HCT116 (cell line): ENCODE measurements at regions not wholly inside any gene's neighbourhood (a gene's known extent, or its start where the extent isn't known, plus 50 kb on each side); places are given as distances from the start of the nearest gene placed in this dataset.

Source experiments
- ATAC-seq: fragments of 200-7000 bp; cut with Tn5 transposase; 2 replicates; pipeline ENCODE4 v1.9.1; 2020; ENCODE audit warnings: mild to moderate bottlenecking, moderate library complexity
- BruUV-seq: library from RNA; stranded (reverse); fragments of 400-500 nt; replicated peaks from 2 replicates; lab custom pipeline; 2021; lab: Mats Ljungman, UMichigan
- CTCF ChIA-PET: fragments of 300-600 bp; sonication (Branson Sonifier 250); formaldehyde crosslinking; loops from one replicate; lab custom pipeline; 2021; ENCODE audit warnings: antibody characterized with exemption; lab: Charles Lee
- POLR2A ChIA-PET: fragments of 300-600, 350-600 bp; sonication (Branson Sonifier 250); formaldehyde crosslinking; loops from one replicate; lab custom pipeline; 2021; ENCODE audit warnings: antibody characterized with exemption; lab: Charles Lee
- RAD21 ChIA-PET, 2 experiments: fragments of 300-600 bp; sonication (Branson Sonifier 250); formaldehyde crosslinking; loops; one replicate each; lab custom pipeline; 2023; ENCODE audit warnings: low total read pairs in 2 of 2; ENCODE audit not compliant: uncharacterized antibody in 2 of 2, unreplicated experiment in 2 of 2, low non-redundant PET in 1 of 2; lab: Charles Lee
- DNase-seq: peaks from one replicate; pipeline ENCODE4 v3.0.0-alpha.2; 2010; ENCODE audit warnings: low read depth, low spot score
- H2AFZ ChIP-seq: fragments of 200-600 bp; shearing (Covaris generic), sonication (generic); 2 replicates; pipeline ENCODE4 v1.6.1; 2017; ENCODE audit warnings: low read depth, mixed run types, mixed read lengths, antibody characterized with exemption, low read length; ENCODE audit not compliant: poor library complexity, severe bottlenecking
- H3K27ac ChIP-seq: 2 replicates; pipeline ENCODE4 v1.5.1; 2012; ENCODE audit warnings: low read depth, low read length
- H3K27me3 ChIP-seq: fragments of 200-600 bp; sonication (generic); 2 replicates; pipeline ENCODE4 v1.6.1; 2016; ENCODE audit warnings: mixed run types, low read length, mixed read lengths; ENCODE audit not compliant: insufficient read depth
- H3K36me3 ChIP-seq, 2 experiments: fragments of 200-500 bp in 1 of 2; fragments of 200-600 bp in 1 of 2; sonication (Bioruptor generic) in 1 of 2; sonication (generic) in 1 of 2; 2 replicates each; pipeline versions ENCODE4 v1.5.1 to v1.6.1; 2014 to 2016; ENCODE audit warnings: low read length in 2 of 2, inconsistent platforms in 1 of 2, mixed read lengths in 1 of 2, mixed run types in 1 of 2; ENCODE audit not compliant: insufficient read depth in 2 of 2, control insufficient read depth in 1 of 2
- H3K4me1 ChIP-seq, 2 experiments: fragments of 200-600 bp in 1 of 2; sonication (generic) in 1 of 2; 2 replicates each; pipeline versions ENCODE4 v1.5.1 to v1.6.1; 2012 to 2017; ENCODE audit warnings: low read length in 2 of 2, inconsistent platforms in 1 of 2, mild to moderate bottlenecking in 1 of 2, mixed read lengths in 1 of 2, mixed run types in 1 of 2, moderate library complexity in 1 of 2; ENCODE audit not compliant: insufficient read depth in 2 of 2, control insufficient read depth in 1 of 2
- H3K4me2 ChIP-seq: fragments of 200-600 bp; sonication (generic); 2 replicates; pipeline ENCODE4 v1.6.1; 2017; ENCODE audit warnings: mixed run types, low read length, mixed read lengths
- H3K4me3 ChIP-seq, 2 experiments: fragments of 200-600 bp in 1 of 2; sonication (generic) in 1 of 2; replicated peaks in 1 of 2; 2 replicates each; pipeline ENCODE4 v1.5.1; 2011 to 2016; ENCODE audit warnings: low read length in 2 of 2, control low read depth in 1 of 2, low read depth in 1 of 2, mild to moderate bottlenecking in 1 of 2, mixed read lengths in 1 of 2, mixed run types in 1 of 2
- H3K79me2 ChIP-seq: fragments of 200-600 bp; sonication (generic); 2 replicates; pipeline ENCODE4 v1.6.1; 2017; ENCODE audit warnings: mild to moderate bottlenecking, mixed run types, low read length, moderate library complexity, mixed read lengths; ENCODE audit not compliant: insufficient read depth
- H3K9ac ChIP-seq: fragments of 200-600 bp; sonication (generic); 2 replicates; pipeline ENCODE4 v1.6.1; 2016; ENCODE audit warnings: low read length, mixed read lengths
- H3K9me2 ChIP-seq: fragments of 200-600 bp; sonication (generic), shearing (Covaris generic); 2 replicates; pipeline ENCODE4 v1.6.1; 2017; ENCODE audit warnings: mixed run types, mild to moderate bottlenecking, moderate library complexity; ENCODE audit not compliant: insufficient read depth
- H3K9me3 ChIP-seq, 2 experiments: fragments of 200-500 bp in 1 of 2; fragments of 200-600 bp in 1 of 2; sonication (Bioruptor generic) in 1 of 2; sonication (generic) in 1 of 2; 2 replicates each; pipeline ENCODE4 v1.6.1; 2014 to 2017; ENCODE audit warnings: low read length in 2 of 2, mixed read lengths in 2 of 2, inconsistent platforms in 1 of 2, low read depth in 1 of 2, mild to moderate bottlenecking in 1 of 2, mixed run types in 1 of 2, moderate library complexity in 1 of 2; ENCODE audit not compliant: control insufficient read depth in 1 of 2, insufficient read depth in 1 of 2
- H4K20me1 ChIP-seq: fragments of 200-600 bp; sonication (generic), shearing (Covaris generic); 2 replicates; pipeline ENCODE4 v1.6.1; 2017; ENCODE audit warnings: mixed run types, mild to moderate bottlenecking, moderate library complexity; ENCODE audit not compliant: insufficient read depth
- CBX3 ChIP-seq: IDR thresholded peaks from 2 replicates; pipeline ENCODE4 v1.6.1; 2012; ENCODE audit warnings: low read depth
- CEBPB ChIP-seq: IDR thresholded peaks from 2 replicates; pipeline ENCODE4 v1.6.1; 2012; ENCODE audit warnings: low read depth
- EGR1 ChIP-seq: IDR thresholded peaks from 2 replicates; pipeline ENCODE4 v1.6.1; 2012; ENCODE audit warnings: low read depth
- ELF1 ChIP-seq: IDR thresholded peaks from 2 replicates; pipeline ENCODE4 v1.6.1; 2012; ENCODE audit warnings: low read depth, borderline replicate concordance
- EZH2 ChIP-seq: fragments of 200-600 bp; sonication (generic); IDR thresholded peaks from 2 replicates; pipeline ENCODE4 v1.6.1; 2017; ENCODE audit warnings: antibody characterized with exemption, mixed run types
- EZH2phosphoT487 ChIP-seq: fragments of 200-600 bp; IDR thresholded peaks from 2 replicates; pipeline ENCODE4 v1.6.1; 2018; ENCODE audit warnings: antibody characterized with exemption, borderline replicate concordance
- FOSL1 ChIP-seq: IDR thresholded peaks from 2 replicates; pipeline ENCODE4 v1.6.1; 2012; ENCODE audit warnings: low read depth
- JUND ChIP-seq: IDR thresholded peaks from 2 replicates; pipeline ENCODE4 v1.6.1; 2012
- MAX ChIP-seq: IDR thresholded peaks from 2 replicates; pipeline ENCODE4 v1.6.1; 2012
- POLR2A ChIP-seq: IDR thresholded peaks from 2 replicates; pipeline ENCODE4 v1.7.0; 2011; ENCODE audit warnings: borderline replicate concordance; ENCODE audit not compliant: insufficient read depth, insufficient read length; ENCODE audit errors: extremely low read depth
- RAD21 ChIP-seq: IDR thresholded peaks from 2 replicates; pipeline ENCODE4 v1.6.1; 2012; ENCODE audit warnings: low read depth, mild to moderate bottlenecking
- REST ChIP-seq: IDR thresholded peaks from 2 replicates; pipeline ENCODE4 v1.6.1; 2012; ENCODE audit warnings: low read depth
- SIN3A ChIP-seq: IDR thresholded peaks from 2 replicates; pipeline ENCODE4 v1.6.1; 2012; ENCODE audit warnings: low read depth
- SP1 ChIP-seq: IDR thresholded peaks from 2 replicates; pipeline ENCODE4 v1.6.1; 2012; ENCODE audit warnings: low read depth
- TCF7L2 ChIP-seq: IDR thresholded peaks from 2 replicates; pipeline ENCODE4 v1.7.0; 2011; ENCODE audit warnings: borderline replicate concordance, inconsistent platforms; ENCODE audit not compliant: insufficient read depth, insufficient read length; ENCODE audit errors: extremely low read depth
- YY1 ChIP-seq: IDR thresholded peaks from 2 replicates; pipeline ENCODE4 v1.6.1; 2011; ENCODE audit warnings: low read length, low read depth, moderate library complexity, mild to moderate bottlenecking; ENCODE audit not compliant: insufficient replicate concordance; ENCODE audit errors: extremely low read depth
- ZNF274 ChIP-seq: fragments of 200-500 bp; sonication (Bioruptor generic); IDR thresholded peaks from 2 replicates; pipeline ENCODE4 v1.6.1; 2014; ENCODE audit warnings: mild to moderate bottlenecking, low read depth, low read length, inconsistent platforms
- intact Hi-C: fragments of 100-400 bp; cut with micrococcal nuclease; formaldehyde crosslinking; loops from 2 replicates; pipeline ENCODE4 v1.10.0; 2022

- Histone ChIP-seq H3K9ac (no peak overlapping the region), H3K27ac (no peak overlapping the region), H2AFZ (no peak overlapping the region), H3K4me2 (no peak overlapping the region), H3K4me3 (no peak overlapping the region), H3K79me2 (no peaks in the 10 kb centered on the region), H3K4me1 (no peaks in the 10 kb centered on the region), H3K9me3 (no peaks in the 10 kb centered on the region), H3K9me2 (no peaks in the 10 kb centered on the region), H3K36me3 (no peaks in the 10 kb centered on the region), H4K20me1 (no peaks in the 10 kb centered on the region), H3K27me3 (no peaks in the 10 kb centered on the region)
- ChIA-PET RAD21 (no interaction called here), POLR2A (no interaction called here), CTCF (no interaction called here)
- intact Hi-C loops = no loop called here
- TF ChIP-seq RAD21 (no peak), SP1 (no peak), TCF7L2 (no peak), SIN3A (no peak), EGR1 (no peak), FOSL1 (no peak), EZH2phosphoT487 (no peak), ZNF274 (no peak), JUND (no peak), EZH2 (no peak), POLR2A (no peak), CBX3 (no peak), REST (no peak), MAX (no peak), ELF1 (no peak), YY1 (no peak), CEBPB (no peak)
- no TSS peak for BruUV-seq
- DNase-seq (no peak), ATAC-seq (no peak)
Measured at GRCh38 chr6:170051229-170052172, 239.4 kb downstream of the DLL1 start.
